Stimulated activated CD8-positive, alpha-beta memory T cell treated with anti-CD3 and anti-CD28 coated beads, Interleukin-7, amount 100 ng/mL, for 1 hour (primary cell): ENCODE measurements at regions not wholly inside any gene's neighbourhood (a gene's known extent, or its start where the extent isn't known, plus 50 kb on each side); places are given as distances from the start of the nearest gene placed in this dataset.
"Not testable (repeated sequence)": the region's sequence is repeated elsewhere in the genome, so short reads cannot be mapped to it uniquely, and the experiment has no call there.

Experiments used
- DNase-seq, 2 donors: peaks; one replicate each; pipeline ENCODE4 v3.0.0-alpha.2; 2020; ENCODE audit warnings: low read depth in 2 of 2

DNA sequence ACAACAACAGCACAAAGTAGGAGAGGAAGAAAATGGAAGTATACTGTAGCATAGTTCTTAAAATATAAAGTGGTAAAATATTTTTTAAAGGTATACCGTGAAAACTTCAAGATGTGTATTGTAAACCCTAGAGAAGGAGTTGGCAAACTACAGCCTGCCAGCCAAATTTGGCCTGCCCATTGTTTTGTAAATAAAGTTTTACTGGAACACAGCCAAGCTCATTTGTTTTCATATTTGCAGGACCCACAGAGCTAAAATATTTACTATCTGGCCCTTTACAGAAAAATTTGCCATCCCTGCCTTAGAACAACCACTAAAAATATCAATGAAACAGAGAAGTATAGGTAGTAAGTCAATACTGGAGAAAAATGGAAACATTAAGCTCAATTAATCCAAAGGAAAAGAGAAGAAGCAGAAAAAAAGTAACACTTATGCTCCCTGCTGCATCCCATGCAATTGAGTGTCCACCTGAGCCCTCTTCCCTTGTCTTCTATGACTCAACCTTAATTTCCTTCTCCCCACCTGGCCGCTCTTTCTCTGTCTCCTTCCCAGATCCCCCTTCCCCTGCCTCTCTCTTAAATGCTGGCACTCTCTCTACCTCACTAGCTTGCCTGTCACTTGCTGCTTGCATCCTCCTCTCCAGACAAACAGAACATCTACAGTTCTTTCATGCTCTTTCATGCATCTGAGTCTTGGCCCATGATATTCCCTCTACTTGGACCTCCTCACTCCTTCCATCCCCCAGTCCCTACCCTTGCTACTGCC, 50.6 kb upstream of the FER start:
- DNase-seq: no peak

DNA sequence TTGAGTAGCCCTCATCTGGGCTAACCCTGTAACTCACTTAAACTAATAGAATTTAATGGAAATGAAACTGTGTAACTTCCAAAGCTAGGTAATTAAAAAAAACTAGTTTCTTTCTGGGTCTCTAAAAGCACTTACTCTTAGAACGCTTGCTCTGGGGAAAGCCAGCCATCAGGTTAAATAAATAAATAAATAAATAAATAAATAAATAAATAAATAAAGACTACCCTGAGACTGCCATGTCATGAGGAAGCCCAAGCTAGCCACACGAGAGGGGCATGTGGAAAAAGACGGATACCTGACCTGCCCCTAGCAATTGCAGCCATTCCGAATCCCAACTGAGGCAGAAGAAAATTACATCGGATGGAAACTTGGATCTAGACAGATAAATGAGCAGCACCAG, 51.3 kb upstream of the FER start:
- no peak for DNase-seq

DNA sequence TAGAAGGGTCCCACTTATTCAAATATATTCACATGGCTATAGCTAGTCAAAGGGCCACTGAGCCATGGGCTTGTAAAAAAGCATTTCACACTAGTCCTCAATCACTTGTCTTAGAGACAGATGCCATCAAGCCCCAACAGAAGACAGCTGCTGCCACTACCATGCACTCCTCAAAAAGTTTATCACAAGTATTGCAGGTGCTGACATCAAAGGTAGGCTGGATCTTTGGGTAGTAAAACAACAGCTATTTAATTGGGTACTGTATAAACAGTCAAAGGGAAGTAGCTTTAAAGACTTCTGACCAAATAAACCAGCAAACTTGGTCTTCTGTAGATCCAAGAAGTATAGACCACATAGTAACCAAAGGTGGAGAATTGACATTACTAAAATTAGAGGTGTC, 59.2 kb upstream of the FER start:
- DNase-seq: no peak

DNA sequence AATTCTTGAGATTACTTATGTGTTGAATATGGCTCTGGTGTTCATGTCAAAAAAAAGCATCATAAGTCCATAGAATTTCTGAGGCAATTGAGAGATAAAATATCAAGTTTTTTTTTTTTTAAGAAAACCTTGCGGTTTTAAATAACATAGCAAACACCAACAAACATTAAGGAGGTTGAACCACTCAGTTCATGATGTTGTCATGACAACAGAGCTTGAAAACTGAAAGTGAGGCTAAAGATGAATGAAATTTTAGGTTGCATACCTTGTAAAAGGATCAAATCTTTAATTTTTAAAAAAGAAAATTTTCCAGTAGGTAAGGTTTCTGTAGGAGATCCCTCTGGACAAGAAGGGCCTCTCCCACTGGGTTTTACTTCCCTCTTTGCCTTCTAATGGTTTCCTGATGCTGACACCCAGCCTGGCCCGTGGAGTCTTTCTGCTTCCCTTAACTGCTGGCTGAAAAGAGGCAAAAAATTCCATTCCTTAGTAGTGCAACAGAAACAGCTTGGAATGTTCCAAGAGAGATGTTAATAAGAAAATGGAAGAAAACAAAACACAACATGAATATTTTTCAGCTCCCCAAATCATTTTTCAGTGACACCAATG, 60.0 kb upstream of the FER start:
- DNase-seq: no peak

DNA sequence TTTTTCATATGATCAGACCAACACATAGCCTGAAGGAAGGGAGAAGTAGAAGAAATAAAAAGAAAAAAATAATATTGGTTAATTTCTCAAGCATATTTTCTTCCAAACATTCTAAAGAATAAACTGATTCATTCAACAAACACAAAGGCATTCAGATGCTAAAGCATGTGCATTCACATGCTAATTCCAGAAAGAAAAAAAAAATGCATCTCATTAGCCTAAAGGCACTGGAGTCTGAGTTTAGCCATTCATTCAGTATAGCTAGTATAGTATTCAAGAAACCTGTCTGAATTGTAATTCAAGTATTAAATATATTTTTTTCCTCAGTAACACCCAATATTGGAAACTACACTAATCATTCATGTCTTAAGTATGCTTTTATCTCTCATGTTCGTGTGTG, 61.0 kb upstream of the FER start:
- no peak for DNase-seq

DNA sequence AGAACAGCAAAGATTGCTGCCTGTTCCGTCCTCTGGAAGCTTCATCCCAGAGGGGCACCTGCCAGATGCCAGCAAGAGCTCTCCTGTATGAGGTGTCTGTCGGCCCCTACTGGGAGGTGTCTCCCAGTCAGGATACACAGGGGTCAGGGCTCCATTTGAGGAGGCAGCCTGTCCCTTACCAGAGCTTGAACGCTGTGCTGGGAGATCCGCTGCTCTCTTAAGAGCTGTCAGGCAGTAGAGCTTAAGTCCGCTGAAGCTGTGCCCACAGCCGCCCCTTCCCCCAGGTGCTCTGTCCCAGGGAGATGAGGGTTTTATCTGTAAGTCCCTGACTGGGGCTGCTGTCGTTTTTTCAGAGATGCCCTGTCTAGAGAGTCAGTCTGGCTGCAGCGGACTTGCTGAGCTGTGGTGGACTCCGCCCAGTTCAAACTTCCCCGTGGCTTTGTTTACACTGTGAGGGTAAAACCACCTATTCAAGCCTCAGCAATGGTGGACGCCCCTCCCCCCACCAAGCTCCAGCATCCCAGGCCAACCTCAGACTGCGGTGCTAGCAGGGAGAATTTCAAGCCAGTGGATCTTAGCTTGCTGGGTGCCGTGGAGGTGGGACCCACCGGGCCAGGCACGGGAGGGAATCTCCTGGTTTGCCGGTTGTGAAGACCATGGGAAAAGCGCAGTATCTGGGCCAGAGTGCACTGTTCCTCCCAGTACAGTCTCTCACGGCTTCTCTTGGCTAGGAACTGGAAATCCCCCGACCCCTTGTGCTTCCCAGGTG, 62.1 kb upstream of the FER start:
- DNase-seq: not testable (repeated sequence)

DNA sequence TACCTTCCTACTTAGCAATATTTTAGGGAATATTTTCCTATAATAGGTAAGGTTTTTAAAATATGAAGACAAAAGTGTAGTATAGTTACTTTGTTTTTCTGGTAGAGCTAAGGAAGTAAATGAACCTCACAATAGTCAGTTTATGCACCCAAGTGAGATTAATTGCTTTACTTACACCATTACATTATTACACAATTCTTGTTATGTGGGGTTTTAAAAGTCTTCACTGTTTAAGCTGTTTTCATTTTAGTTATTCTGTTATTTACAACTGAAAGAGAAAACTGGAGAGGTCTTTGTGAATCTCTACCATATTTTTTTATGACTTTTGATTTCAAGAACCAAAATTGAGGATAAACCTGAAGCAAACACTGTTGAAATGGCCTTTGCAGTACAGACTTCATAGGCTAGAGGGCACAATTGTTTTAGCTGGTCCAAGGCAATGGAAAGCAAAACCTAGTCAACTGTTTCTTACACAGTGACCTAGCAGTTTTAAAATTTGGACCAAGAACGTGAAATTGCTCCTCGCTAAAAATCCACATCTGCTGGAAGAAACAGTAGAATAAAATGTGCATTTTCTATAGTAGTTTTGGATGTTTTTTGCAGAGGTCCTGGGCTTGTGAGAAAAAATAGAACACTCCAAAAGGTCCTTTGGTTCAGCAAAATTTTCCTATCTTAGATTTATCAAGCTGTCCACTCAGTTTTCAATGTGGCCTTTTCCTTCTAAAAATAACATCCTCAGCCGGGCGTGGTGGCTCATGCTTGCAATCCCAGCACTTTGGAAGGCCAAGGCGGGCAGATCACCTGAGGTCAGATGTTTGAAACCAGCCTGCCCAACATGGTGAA, 66.4 kb upstream of the FER start:
- DNase-seq: no peak

DNA sequence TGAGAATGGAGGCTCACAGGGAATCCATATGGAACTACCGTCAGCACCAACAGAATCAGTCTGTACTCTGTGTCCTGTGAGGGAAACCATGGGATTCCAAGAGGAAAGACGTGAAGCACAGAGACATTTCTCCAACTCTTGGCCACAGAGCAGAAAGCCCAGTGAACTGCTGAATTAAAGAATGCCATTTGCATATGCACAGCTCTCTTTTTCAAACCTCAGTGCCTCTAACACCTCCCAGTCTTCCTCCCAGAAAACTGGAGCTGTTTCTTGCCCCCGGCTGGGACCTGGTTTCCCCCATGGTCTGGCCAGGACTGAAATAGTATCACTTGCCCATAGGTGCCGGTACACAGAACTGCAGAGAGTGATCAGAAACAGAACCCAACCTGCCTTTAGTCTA, 69.6 kb upstream of the FER start:
- no peak for DNase-seq

DNA sequence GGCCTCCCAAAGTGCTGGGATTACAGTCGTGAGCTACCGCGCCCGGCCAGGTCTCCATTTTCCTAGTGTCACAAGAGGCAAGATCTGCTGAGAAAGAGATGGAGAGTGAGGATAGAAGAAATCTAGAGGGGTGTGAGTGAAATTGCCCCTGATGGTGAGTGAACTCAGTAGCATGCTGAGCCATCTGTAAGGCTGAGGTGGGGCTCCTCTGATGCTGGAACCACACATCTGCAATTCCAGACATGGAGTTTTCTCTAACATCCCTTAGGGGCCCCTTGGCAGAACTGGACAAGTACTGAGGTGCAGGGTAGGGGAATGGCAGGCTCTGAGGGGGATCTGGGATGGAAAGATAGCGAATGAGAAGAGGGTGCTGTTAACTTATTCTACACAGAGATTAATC, 72.0 kb upstream of the FER start:
- DNase-seq: no peak

DNA sequence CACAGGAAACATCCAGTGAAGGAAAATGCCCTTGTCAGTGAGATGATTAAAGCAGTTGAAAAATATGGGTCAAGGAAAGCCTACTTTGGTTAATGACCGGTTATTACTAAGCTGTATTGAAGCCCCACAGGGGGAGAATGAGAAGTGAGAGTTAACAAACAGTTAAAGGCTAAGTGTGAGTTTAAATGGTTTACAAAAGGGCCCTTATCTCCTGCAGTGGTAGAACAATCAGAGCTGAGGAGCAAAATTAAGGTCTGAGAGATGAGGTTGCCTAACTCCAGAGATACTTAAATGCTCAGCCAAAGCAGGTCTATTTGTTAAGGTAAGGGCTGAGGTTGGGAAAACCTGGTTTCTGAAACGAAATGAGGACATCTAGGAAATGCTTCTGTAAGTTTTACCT, 75.1 kb upstream of the FER start:
- DNase-seq: no peak

DNA sequence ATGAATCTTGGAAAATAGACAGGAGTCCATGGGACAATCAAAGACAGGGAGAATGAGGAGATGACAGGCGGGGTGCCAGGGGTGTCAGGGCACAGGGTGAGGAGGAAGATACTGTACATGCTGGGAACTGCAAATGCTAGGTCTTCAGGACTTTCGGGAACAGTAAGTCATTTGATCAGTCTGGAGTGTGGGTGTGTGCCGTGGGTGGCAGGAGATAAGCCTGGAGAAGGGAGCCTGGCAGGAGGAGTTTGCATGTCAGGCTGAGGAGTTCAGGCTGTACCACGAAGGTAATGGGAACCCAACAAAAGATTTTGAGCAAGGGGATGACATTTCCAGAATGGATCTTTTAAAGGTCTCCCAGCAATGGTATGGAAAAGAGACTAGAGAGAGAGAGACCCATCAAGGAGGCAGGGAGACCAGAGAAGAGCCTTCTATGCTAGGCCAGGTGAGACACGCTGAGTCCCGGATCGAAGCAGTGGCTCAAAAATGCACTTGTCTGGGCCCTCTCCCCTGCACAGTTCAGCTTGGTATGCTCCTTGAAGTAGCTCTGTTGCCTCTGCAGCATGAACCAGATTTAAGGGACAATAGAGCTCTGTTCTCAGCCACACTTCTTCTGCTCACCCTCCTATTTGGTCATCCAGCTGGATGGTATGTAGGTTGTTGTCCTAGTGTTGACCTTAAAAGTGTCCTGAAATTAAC, 77.0 kb upstream of the FER start:
- no peak for DNase-seq

DNA sequence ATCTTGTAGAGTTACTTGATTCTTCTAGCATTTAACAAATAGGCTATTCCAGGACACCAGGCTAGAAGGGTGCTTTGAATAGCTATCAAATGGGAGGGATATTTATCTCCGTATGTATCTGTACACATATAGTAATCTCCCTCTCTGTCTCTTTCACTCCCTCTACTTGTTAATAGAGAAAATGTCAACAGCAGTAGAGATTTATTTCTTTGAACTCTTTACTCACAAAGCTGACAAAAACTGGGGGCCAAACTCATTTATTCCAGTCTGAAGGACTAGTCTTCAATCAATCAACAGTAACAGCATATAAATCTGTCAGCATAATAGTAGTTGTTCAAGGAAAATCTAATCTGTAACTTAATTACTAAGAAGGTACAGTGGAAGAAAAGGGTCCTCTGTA, 78.2 kb upstream of the FER start:
- DNase-seq: no peak

DNA sequence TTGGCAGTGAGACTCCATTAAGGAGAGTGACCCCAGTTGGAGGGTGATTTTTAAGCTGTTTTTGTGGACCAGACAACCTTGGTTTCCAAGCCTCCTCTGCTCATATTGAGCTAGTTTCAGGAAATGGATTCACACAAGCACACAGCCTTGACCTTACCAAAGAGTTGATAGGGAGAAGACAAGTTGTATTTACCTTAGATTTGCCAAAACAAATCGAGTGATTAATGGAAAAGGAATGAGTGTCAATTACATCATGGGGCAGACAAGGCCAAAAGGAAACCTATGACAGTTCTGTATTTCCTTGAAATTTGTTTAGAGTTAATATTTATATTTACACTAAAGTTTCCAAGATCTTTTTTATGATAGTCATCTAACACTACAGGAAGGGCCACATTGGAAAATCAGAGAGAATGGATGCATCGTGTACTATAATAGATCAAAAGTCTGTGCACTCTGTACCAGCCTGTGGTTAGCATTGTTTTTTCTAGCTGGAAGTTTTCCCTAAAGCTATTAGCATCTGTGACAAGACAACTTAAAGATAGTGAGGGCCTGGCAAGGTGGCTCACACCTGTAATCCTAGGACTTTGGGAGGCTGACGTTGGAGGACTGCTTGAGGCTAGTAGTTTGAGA, 86.0 kb upstream of the FER start:
- DNase-seq: no peak

DNA sequence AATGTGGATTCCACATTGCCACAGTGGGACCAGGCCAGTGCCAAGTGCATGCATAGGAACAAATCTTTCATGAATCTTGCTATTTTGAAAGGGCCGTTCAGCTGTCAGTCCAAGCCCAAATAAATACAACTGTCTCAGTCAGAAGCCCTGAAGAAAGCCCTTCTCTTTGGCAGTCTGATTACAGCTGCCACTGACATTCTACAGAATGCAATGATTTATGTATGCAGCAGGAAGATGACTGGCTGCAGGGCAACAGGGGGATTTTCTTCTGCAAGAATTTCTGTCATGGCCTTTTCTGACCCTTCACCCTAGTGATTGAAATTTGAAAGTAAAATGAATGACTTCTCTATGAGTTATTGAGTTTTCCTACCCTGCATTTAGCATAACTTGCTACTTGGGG, 86.7 kb upstream of the FER start:
- DNase-seq: no peak

DNA sequence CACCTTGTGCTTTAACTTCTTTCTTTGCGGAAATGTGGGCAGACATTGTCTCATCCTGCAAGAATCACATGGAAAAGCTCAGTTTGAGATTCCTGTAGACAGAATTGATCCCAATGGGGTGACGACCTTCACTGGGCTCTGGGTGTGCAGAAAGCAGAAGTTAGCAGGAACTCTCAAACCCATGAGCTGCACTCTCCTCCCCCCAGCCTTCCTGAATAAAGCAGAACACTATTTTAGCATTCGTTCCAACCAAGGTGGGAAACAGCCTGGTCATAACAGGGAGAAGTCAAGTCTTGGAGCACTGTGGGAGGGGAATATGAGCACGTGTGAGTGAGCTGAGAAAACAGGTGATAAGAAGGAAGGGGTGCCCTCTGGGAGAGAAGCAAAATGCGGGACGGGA, 87.4 kb upstream of the FER start:
- no peak for DNase-seq

DNA sequence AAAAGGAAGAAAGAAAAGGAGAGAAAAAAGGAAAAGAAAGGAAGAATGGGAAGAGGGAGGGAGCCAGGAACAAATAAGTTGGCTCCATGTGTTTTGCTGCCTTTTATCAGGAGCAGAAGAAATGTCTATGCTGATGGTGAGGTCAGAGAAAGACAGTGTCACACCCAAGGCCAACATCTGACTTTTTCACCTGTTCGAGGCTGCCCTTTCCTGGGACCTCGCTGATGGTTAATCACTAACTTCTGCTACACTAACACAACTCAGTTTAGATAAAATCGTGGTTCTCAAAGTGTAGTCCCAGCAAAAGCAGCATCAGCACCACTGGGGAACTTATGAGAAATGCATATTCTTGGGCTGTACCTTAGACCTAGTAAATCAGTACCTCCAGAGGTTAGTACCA, 88.2 kb upstream of the FER start:
- DNase-seq: no peak

DNA sequence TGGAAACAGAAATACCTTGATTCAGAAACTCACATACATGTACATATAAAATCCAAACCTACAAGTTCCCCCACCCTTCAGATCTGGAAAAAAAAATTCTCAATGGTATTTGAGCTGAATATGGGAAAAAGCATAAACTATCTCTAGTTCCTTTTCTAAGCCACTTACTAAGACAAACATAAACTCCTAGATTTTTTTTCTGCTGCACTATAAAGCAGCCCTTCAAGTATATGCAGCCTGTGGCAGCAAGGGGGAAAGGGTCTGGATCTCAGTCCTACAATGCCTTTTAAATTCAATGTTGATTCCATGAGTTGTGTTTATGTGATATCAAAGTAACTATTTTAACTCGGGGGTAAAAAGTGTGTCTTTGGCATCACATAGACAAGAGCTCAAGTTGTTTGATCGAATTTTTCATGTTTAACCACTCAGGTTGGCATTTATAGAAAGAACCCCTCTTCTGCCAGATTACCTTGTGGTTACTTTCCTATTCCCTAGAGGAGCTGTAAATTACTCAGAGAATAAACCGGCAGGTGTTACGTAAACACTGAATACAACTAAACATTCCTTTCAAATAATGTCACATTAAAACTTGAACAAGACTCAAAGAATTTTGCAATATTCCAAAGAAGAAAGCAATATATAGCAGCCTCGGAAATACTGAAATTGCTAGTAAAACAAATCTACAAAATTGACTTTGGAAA, 91.8 kb upstream of the FER start:
- DNase-seq: no peak

DNA sequence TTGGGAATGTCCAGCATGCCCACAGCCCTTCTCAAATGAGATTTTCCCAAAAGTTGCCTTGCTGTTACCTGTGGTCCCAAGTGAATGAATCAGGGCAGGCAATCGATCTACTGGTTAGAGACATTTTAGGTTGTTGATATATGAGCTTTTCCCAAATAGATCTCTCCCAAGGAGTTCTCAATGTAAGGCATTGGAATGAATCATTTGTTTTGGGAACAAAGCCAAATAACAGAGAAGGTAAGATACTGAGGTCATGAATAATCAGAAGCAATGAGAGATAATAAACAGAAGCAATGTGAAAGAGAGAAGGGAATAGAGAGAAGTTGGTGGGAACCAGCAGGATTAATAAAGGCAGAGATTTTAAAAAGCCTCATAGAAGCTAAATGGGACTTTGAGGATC, 93.6 kb upstream of the FER start:
- no peak for DNase-seq

DNA sequence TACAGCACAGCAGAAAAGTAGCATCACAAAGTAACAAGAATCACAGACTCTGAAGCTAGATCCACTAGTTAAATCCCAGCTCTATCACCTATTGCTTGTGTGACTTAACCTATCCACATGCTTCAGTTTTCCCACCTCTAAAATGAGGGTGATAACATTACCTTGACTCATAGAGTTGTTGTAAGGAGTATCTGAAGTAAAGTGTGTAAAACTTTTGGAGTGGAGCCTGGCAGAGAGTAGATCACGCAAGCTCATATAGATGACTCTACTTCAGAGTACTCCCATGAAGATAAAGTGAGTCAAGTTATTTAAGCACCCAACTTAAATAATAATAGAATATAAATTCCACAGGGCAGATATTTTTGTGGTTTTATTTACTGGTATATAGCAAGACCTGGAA, 94.5 kb upstream of the FER start:
- DNase-seq: no peak

DNA sequence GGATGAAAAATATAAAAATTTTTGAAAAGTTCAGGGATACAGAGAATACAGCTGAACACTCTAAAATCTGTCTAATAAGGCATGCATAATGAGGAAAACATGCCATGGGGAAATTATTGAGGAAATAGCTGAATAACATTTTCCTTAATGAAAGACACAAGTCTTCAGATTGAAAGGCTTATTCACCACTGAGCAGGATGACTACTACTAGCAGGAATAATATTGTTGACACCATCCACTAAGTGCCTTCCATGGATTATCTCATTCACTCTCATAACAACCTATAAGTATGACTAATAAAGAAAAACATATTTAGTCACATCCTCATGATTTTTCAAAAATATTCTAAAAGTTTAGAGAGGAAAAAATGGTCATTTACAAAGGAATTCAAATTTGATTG, 96.7 kb upstream of the FER start:
- DNase-seq: no peak

DNA sequence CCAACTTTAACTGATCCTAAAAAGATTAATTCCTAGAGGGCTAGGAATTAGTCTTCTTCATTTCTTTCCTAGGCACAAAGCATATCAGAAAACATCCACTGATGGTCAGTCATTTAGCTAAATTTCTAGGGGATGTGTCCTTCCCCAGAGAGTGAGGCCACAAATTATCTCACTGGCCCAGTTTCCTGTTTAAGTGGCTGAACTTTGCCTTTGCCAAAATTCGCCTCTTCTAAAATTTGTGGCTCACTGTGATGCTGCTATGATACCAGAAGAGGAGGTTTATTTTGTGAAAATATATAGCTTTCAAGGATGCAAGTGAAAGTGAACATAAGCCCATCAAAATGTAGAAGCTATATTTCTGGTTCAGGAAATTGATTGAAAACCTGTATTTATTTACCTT, 98.1 kb upstream of the FER start:
- no peak for DNase-seq
